Fibroblast of skin of right biceps (primary cell): ENCODE measurements at regions not wholly inside any gene's neighbourhood (a gene's known extent, or its start where the extent isn't known, plus 50 kb on each side); places are given as distances from the start of the nearest gene placed in this dataset.

Experiments
- DNase-seq: peaks from one replicate; pipeline ENCODE4 v3.0.0-alpha.2; 2013

DNA sequence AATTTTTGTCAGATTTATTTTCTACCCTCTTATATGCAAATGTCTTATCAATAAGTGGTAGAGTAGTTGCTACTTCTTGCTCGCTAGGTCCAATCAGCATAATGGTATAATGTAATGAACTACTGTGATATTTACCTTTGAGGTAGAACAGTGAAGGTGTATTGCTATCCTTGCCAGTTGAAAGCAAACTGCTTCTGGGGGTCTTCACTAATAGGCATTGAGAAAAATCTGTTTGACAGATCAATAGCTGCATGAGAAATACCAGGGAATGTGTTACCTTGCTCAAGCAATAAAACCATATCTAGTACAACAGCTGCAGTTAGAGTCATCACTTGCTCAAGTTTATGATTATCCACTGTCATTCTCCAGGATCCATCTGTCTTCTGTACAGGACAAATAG, 50.1 kb upstream of the EFEMP1 start:
- DNase-seq = no peak

DNA sequence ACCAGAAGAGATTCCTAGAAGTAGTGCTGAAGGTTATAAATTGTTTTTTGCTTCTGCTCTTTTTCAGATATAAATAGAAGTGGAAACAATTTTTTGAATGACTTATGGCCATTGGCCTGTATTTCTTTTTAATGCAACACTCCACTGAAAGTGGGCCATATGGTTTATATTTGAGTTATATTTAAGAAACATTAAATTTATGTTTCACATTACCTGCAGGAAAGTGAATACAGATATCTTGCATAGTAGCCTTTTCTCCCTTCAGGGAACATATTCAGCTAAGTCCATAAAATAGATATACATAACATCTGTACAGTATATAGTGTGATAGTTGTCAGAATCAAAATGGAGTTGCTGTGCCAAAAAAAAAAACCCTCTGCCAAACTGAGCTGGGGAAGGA, 53.1 kb upstream of the EFEMP1 start:
- no peak for DNase-seq

DNA sequence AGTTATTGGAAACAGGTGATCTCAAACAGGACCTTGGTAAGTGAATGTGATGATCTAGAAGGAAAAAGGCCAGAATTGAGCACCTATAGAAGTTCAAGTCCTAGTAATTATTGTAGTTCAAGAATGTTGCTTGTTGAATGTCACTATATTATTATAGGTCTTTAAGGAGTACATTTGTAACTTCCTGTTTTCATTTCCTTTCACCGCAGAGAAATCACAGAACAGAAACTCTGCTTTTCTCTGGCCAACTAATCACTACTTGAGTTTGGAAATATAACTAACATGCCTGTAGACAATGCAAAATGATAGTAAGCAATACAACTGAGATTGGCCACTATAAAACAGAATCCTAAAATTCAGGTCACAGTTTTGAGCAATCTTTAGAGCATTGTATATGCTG, 61.8 kb upstream of the EFEMP1 start:
- DNase-seq = no peak

DNA sequence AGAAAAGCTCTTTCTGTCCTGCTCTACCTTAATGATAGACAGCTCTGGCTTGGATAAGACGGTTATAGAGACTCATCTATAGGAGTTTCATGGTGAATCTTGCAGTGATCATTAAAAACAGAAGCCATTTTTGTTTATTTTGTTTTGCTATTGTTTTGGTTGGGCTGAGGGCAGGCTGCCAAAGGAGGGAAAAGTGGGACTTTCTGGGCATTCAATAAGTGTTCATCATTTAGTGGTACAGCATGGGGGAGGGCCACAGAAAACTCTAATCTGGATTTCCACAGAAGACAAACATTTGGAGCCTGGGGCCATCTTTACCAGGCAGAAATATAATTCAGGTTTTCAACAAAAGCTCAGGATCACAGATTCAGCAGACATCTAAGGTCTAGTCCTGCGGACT, 62.4 kb upstream of the EFEMP1 start:
- DNase-seq = no peak

DNA sequence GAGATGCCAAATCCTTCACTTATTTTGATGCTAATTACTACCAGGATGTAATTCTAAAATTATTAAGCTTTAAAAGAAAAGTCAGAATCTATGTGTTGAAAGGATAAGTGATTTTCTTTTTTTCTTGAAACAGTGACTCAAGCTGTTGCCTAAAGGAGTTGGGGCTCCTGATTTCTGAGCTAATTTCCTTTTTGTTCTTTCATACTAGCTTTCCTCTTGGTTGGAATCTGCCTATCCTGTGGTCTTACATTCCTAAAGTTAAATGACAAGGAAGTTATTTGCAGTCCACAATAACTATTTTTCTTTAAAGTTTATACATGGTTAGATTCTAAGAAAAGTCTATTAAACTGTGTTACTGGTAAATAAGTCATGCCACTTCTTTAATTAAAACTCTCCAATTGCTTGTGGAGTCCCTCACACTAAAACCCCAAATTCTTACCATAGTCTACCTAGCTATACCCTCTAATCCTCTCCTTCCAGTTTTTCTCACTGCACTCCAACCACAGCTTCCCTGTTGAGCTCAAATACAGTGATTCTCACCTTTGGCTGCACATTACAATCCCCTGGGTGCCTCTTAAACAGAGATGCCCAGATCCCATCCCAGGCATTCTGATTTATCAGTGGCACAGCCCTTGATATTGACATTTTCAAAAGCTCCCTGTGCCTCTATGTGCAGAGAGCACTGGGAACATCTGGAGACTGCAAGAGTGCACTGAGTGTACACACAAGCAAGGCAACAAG, 63.3 kb upstream of the EFEMP1 start:
- DNase-seq = peak; percentile 79

DNA sequence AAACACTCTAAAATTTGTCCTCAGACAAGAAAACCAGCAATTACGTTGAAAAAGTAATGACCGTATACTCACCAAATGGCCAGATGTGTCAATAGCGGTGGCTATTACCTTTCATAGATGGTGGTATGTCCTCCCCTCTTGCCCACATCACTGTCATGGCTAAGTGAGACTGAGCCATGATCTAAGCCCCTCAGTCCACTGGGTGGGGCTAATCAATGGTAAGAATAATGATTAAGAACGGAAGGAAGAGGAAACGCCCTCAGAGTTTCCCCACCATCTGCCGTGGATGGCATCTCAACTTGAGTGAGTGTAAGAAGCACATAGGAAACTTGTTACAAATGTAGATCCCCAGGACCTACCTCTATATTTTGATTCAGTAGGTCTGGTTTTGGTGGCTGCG, 65.8 kb upstream of the EFEMP1 start:
- no peak for DNase-seq

DNA sequence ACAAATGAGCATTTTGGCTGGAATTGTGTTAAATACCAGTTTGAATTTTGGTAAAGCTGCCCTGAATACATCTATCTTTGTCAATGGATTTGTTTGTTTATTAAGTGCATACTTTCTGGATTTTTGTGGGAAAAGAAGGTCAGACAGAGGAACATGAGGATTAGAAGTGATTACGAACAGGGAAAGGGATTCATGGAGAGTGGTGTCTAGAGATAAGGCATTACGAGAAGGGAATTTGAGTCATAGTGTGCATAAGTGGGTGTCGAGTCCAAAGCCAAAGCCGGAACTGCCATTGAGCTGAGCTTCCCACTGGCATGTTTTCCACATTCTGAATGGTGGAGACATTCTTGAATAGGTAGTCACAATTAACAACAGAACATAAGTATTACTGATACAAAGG, 68.9 kb upstream of the EFEMP1 start:
- DNase-seq = peak; percentile 100

DNA sequence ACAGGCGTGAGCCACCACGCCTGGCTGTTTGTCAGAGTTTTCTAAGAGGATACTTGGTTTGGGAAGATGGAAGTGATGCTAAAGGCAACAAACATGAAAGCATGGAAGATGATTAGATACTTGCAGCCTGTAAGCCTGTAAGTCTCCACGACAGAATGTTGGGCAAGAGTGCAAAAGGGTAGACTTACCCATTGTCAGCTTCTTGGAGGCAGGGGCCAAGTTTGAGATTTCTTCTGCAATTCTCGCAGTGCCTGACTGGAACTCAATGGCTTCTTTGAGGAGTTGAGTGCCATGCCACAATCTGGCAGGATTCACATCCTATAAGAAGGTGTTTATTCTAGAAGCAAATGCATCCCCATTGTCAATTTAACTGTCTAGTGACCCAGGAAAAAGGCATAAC, 70.1 kb upstream of the EFEMP1 start:
- no peak for DNase-seq

DNA sequence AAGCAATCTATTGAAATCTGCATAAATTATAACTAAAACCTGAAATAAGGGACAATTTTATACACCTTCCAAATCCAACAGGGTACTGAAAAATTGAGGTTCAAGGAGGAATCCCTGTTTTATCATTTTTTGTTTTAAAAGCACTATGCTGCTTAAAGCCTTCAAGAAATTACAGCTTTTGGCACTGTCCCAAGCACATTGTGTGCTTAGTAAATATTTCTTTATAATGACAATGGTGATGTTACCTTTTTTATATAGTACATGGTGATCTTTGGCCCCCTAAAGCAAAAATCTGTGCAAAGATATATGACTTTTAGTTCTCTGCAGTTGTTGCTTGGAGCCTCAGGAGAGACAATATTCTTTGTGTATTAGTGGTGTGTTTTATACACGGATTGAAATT, 71.6 kb upstream of the EFEMP1 start:
- no peak for DNase-seq

DNA sequence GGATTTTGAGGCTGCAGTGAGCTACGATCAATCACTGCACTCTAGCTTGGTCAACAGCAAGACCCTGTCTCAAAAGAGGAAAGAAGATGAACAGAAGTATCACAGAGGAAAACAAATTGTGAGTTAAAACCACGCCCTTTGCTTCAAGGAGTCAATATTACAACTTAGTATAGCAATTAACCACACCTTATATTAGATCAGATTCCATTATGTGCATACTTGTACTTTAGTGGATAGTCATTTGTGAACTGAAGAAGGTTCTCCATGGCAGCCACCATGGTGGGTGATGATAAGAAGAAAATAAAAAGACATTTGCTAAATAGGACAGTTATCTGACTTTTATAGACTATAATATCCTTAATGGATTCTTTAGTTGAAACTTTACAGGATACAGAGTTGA, 72.3 kb upstream of the EFEMP1 start:
- no peak for DNase-seq

DNA sequence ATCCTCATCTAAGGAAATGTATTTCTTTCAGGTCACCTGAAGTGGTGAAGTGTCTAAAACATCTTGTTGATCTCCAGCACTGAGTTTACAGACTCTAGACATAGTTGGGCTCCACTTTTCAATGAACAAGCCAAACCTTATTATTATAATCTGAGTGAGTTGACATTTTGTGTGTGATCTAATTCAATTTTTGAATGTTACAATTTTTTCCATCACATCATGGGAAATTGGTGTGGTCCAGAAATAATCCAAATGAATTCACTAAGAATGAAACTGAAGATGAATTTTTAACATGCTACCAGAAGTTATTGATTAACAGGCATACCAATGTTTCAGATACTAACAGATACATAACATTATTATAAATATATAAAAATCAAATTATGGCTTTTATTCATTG, 75.6 kb upstream of the EFEMP1 start:
- DNase-seq = peak; percentile 22

DNA sequence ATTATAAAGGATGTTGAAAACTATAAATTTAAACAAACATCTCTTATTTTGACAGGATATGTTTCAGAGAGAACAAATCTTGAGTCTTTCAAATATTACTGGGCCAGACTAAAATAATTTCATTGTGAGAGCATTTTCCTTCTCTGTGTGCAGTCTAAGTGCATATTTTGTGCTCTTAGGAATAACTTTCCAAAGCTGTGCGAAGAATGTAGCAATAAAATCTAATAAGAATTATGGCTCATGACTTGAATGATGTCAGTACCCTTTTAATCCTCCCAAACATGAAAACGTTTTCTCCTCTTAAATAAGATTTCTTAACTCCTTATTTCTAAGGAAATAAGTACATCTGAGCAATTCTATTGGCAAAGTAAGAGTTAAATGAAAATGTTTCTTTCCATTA, 76.2 kb upstream of the EFEMP1 start:
- DNase-seq = peak; percentile 48

DNA sequence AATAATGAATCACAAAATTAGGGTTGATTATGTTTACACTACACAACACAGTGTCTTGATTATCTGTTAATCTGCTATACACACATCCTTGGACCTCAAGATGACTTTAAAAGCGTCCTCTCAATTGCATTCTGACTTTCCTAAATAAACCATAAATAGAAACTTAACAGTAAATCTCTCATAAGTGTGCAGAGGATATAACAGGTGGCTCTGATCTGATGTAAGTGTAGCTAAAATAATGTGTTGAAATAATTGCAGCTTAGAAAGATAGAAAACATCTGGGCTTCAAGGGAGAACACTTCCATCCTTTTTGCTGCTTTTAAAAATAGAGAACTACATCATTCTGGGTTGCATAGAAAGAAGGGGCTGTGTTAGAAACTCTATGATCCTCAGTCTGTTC, 78.4 kb upstream of the EFEMP1 start:
- DNase-seq = no peak

DNA sequence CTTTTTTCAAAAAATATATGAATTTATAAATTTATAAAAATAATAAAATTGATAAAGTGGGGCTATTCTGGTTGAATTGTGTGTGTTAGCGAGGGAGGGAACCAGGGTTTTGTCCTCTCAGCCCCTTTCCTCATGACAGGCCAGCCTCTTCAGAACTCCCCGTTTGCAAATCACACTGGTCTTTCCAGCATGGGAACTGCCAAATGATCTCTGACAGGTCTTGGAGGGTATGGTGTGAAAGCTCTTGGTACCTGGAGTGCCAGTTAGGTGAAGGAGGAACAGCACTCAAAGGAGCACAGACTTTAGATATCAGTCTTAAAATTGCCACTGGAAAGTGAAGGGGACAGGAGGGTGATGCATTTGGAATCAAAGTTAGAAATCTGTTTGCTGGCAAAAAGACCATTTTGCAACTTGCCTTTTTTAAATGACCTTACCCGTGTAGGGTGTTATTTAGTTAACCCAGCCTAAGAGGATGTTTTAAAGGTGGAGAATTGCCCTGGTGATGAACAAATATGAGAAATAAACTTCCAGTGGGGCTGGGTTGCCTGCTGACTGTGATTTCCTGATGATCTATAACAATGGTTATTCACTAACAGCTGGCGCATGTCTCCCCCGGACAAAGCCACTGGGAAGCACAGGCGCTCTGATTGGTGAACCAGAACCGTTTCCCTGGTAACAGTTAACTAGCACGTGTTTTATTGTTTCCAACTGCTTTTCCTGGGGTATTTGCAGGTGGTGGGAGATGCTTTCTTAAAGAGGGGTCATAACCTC, 85.3 kb upstream of the EFEMP1 start:
- DNase-seq = peak; percentile 92

DNA sequence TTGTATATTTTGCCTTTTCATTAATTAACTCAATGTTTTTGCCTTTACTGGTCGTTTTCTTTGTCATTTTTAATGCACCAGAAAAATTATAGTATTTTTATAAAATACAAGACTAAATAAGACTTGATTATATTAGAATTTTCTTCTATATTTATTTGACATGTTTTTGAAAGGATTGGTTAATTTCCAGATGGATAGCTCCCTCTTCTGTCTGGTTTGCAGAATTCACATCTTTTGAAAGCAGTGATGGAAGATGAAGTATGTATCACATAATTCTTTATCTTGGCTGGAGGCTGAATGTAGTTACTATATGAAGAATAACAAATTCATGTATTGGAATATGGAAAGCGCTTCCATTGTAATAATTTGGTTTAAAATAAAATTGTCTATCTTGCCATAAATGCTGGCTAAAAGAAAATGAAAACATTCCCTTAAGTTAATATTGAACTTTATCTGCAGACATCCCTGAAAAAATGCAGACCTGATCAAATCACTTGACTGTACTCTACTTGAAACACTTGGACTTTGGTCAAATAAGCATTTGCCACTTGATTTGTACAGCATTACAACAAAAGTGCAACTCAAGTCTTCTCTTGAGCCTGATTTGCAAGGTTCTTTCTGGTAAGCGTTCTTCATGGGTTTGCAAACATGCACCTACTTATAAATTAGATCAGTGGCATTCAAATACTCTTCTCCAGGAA, 86.3 kb upstream of the EFEMP1 start:
- DNase-seq = peak; percentile 66

DNA sequence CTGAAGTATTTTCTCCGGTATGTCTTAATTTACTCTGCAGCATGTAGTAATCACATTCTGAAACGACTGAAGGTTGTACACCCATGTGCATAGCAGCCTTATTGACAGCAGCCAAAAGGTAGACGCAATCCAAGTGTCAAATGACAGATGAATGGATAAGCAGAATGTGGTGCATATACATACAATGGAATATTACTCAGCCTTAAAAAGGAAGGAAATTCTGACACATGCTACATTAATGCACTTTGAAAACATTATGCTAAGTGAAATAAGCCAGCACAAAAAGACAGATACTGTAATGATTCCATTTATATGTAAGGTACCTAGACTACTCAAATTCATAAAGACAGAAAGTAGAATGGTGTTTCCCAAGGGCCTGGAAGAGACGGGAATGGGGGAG, 88.0 kb upstream of the EFEMP1 start:
- no peak for DNase-seq

DNA sequence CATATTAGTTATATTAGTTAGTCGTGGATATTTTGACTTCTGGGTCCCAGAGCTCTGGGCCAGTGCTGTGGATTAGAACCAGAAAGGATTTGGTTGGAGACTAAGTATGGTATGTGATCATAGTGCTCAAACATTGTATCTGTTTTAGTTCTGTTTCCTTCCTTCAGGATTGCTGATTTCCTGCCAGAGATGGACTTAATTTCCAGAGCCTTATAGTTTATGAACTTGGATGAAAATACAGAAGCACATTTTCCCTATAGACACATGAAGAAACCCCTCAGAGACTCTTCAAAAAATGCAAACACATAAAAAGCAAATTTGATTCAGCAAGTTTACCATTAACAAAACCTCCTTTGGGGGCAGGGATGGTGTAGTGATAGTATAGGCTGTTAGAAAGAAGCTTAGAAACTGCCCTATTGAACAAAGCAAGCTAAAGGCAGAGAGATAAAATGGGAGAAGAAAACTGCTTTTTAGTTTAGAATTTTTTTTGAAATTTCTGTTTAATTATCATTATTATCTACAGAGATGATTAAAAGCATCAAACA, 88.7 kb upstream of the EFEMP1 start:
- no peak for DNase-seq

DNA sequence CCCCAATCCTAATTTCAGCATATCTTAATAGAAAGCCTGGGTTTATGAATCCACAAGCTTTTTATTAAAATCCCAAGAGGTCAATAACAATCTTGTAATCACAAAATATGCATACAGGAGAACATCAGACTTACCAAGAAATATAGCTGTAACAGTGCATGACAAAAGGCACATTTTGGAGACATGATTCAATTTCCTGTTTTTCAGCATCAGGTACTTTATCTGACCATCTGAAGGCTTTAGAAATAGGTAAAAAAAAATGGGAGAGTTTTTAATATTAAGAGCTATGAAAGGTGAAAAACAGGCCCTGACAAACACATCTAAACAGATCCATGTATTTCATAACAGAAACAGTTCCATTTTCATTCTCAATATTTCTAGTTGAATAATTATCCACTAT, 89.9 kb upstream of the EFEMP1 start:
- no peak for DNase-seq

DNA sequence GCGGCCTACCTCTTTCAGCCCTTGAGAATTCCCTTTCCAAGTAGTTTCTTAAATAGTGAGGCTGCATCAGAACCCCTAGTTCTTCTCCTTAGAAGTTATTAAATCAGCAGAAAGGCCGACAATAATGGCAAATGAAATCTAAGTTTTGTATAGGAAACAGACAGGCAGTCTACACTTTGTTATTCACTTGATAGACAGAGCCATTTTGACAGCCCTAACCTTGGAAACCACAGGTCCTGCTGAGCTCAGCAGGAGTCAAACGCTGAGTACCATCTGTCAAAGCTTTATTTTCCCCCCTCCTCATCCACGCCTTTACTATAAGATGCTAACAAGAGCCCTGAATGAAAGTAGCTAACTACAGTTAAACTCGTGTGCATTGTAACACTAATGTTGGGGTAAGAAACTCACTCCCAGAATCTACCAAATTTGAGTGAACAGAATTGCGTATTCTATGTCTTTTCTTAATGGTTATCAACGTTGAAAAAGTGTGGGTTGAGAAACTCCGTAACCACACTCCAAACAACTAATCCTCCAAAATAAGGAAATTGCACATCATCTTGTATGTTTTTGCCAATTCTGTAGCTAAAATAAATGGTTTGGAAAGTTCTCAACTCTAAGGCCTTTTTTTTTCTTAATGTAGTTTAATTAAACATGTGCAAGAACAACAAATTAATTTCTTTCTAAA, 90.6 kb upstream of the EFEMP1 start:
- no peak for DNase-seq

DNA sequence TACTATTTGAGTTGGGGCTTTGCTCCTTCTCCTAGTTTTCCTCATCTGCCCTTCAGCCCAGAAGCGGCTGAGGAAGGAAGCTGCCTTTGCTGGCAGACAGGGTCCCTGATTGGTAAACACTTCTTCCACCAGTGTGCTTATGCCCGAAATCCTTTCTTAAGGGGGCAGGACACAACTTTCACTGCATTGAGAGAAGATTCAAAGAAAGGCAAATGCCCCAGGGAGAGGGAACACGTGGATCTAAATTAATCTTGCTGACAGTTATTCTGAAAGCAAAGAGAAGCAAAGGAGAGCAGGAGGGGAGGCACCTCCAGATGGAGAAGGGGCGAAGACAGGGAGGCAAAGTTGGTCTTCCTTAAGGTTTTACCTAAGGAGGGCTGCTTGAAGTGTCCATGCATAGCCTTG, 92.1 kb upstream of the EFEMP1 start:
- no peak for DNase-seq

DNA sequence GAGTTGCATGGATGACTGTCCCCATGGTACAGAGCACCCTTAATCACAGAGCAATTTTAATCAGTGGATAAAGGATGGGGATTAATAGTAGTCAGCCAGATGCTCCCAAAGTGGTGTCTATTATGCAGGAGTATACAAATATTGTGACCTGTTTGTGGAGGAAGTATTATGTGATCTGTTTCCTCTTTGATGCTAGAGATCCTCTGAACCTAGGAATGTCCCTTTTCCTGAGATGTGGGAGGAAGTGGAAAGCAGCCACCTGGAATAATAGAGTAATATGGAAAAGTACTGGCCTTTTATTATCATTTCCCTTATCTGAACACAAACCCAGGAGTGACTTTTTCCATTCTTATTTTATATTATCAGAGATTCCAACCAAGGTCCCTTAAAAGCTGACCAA, 94.2 kb upstream of the EFEMP1 start:
- DNase-seq = no peak

DNA sequence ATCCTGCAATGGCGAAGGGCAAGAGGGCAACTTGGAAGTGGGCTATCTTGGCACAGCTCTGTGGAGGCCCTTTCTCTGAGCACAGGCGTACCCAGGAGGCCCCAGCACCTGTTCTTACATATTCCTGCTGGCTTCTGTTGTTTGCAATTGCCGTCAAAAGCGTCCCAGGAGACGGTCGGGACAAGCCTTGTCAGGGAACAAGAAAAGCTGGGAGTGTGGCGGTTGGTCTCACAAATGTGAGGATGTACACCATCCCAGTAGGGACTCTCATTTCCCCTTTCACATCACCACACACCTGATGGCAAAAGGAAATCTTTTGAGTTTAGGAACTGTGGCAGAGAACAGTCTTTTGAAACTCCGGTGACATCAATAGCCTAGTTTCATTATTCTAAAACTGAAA, 94.7 kb upstream of the EFEMP1 start:
- DNase-seq = no peak

DNA sequence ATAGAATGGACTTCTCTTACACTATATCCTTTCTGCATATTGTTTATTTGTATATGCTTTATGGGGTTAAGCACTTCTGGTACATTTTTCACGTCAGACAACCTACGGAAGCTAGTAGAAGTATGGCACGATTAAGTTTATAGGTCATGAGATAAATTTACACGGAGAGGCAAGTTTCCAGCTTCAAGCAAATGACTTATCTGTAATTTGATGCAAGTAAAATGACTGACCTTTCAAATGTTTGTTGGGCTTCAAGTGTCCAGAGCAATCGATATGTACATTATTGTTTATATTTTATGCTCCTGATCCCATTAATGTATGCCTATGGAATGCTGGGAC, 97.5 kb upstream of the EFEMP1 start:
- no peak for DNase-seq
